ENCODE measurements at regions not wholly inside any gene's neighbourhood (a gene's known extent, or its start where the extent isn't known, plus 50 kb on each side); places are given as distances from the start of the nearest gene placed in this dataset.
"Not testable (repeated sequence)": the region's sequence is repeated elsewhere in the genome, so short reads cannot be mapped to it uniquely, and the experiment has no call there.

DNA sequence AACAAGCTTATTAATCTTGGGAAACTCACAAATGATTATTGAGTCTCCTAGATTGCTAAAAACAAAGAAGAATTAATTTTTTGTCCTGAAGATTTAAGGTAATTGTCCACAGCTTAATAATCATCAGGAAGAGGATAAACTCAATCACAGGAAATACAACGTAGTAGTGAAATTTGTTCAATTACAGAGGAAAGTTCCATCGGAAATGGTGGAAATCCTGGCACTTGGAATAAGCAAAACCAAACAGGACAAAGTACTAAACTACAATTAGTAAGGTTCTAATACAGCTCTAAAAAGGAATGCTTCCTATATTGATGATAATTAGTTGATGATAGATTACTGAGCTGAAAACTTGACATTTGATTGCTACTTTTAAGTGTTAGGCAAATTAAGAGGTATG lies 485.4 kb downstream of the USP25 start:
- Histone ChIP-seq H3K9me3 (no peaks in the 10 kb centered on the region), H3K4me3 (no peak overlapping the region), H3K27me3 (no peaks in the 10 kb centered on the region), H3K27ac (no peak overlapping the region), H3K36me3 (no peaks in the 10 kb centered on the region), H3K4me1 (peaks cover 18% of the 10 kb centered on the region)
- TF ChIP-seq EP300 (IDR thresholded peaks at IDR 0.05) = no peak
- no peak for TF ChIP-seq POLR2AphosphoS5 (IDR thresholded peaks at IDR 0.05)
- TF ChIP-seq POLR2A (IDR thresholded peaks at IDR 0.05) = no peak
- no peak for TF ChIP-seq CTCF (IDR thresholded peaks at IDR 0.05)
- 89% methylated on average over 2 of the region's 2 CpGs for WGBS
- no peak for DNase-seq (ENCODE audit: low spot score in 2 of 2)

DNA sequence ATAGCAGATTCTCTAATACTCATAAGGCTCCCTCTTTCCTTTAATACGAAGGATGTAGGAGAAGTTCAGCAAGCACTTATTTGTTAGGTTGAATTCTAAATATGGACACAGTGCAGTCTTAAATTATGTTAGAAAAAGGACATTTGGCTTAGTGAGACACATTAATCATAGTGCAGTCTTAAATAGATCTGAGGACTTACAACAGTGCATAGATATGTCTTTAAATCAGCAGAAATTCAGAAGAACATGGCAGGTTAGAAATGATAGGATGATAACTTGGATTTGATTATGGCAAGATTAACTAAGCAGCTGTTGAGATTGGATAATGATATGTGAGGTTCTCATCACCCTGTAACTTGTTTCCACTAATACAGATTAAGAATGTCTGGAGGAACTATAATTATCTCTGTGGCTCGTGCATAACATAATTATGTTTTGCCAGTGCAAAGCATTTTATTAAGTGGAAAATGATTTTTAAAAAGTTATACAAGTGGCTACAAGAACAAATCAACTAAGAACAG lies 485.9 kb downstream of the USP25 start:
- no peaks in the 10 kb centered on the region for H3K9me3 ChIP-seq
- no peak for DNase-seq (ENCODE audit: low spot score in 2 of 2)
- no peaks in the 10 kb centered on the region for H3K27me3 ChIP-seq
- no peaks in the 10 kb centered on the region for H3K36me3 ChIP-seq
- no peak overlapping the region for H3K27ac ChIP-seq
- 30% methylated on average over 2 of the region's 2 CpGs for WGBS
- no peak overlapping the region for H3K4me3 ChIP-seq
- TF ChIP-seq CTCF (IDR thresholded peaks at IDR 0.05) (no peak), POLR2A (IDR thresholded peaks at IDR 0.05) (no peak), EP300 (IDR thresholded peaks at IDR 0.05) (no peak), POLR2AphosphoS5 (IDR thresholded peaks at IDR 0.05) (no peak)
- peaks cover 18% of the 10 kb centered on the region for H3K4me1 ChIP-seq

DNA sequence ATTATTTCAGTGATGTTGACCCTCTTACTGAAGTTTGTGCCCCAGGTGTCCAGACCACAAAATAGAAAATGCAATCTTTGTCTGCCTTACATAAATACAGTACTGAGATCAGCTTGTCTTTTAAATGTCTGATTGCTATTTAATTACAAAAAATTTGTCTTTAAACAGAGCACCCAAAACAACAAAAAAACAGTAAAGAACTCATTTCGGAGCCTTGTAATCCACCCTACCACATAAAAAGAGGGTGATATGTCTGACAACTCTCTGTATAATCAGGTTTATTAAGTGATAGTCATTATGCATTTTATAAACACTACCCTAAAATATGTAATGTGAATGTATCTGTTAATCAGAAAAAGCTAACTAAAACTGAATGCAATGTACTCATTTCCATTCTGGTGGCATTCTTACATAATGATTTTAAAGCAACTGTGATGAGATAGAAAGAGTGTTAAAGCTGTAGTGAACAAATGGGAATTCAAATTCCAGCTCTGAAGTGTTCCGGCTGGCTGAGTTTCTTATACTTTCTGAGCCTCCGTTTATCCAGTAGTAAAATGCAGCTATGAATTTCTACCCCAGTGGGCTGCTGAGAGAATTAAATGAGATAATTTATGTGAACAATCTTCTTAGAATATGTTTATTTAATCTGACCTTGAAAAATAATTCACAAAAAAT lies 486.6 kb downstream of the USP25 start:
- Histone ChIP-seq H3K4me1 (peaks cover 15% of the 10 kb centered on the region), H3K27ac (no peak overlapping the region), H3K36me3 (no peaks in the 10 kb centered on the region), H3K27me3 (no peaks in the 10 kb centered on the region), H3K4me3 (no peak overlapping the region), H3K9me3 (no peaks in the 10 kb centered on the region)
- WGBS = 72% methylated on average over 3 of the region's 3 CpGs
- DNase-seq (ENCODE audit: low spot score in 2 of 2) = no peak
- TF ChIP-seq CTCF (IDR thresholded peaks at IDR 0.05) (no peak), POLR2A (IDR thresholded peaks at IDR 0.05) (no peak), POLR2AphosphoS5 (IDR thresholded peaks at IDR 0.05) (no peak), EP300 (IDR thresholded peaks at IDR 0.05) (no peak)

DNA sequence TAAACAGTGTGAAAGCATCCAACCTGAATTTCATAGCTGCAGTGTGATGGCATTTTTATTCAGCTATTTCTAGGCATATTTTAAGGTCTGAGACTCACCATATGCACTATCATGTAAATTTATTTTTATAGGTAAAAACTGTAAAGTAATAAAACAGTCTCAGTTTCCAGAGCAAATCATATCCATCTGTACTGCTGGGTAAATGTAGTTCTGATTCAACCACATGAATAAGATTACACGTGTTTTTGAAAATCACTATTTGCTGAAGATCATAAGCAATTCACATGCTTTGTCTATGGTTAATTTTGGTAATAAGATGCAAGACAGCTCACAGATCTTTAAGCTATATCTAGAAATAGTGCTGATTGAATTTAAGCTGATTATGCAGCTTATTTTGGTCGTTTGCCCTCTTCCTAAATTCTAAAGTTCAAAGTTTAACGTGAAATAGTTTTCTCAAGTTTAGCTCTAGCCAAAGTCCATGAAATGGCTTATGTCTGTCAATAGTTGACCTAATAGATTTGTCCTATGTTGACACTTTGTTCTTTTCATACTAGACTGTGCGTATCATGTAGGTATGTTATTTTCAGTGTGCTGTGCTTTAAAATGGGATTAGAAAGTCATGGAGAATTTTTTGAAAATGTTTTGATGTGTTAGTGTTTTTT lies 489.0 kb downstream of the USP25 start:
- H3K4me1 ChIP-seq = peaks cover 3% of the 10 kb centered on the region
- WGBS = 91% methylated on average over 4 of the region's 4 CpGs
- TF ChIP-seq POLR2AphosphoS5 (IDR thresholded peaks at IDR 0.05) (no peak), EP300 (IDR thresholded peaks at IDR 0.05) (no peak), POLR2A (IDR thresholded peaks at IDR 0.05) (no peak), CTCF (IDR thresholded peaks at IDR 0.05) (no peak)
- H3K27me3 ChIP-seq = no peaks in the 10 kb centered on the region
- DNase-seq (ENCODE audit: low spot score in 2 of 2) = no peak
- no peak overlapping the region for H3K27ac ChIP-seq
- H3K4me3 ChIP-seq = no peak overlapping the region
- H3K9me3 ChIP-seq = no peaks in the 10 kb centered on the region
- no peaks in the 10 kb centered on the region for H3K36me3 ChIP-seq

GRCh38 chr21:16224756-16225155 lies 495.0 kb downstream of the USP25 start:
- not testable (repeated sequence) for H3K27ac ChIP-seq; H3K27me3 ChIP-seq; DNase-seq (ENCODE audit: low spot score in 2 of 2); H3K4me1 ChIP-seq; H3K4me3 ChIP-seq; H3K36me3 ChIP-seq; H3K9me3 ChIP-seq
- WGBS = 74% methylated on average over 3 of the region's 3 CpGs

All from suprapubic skin (tissue), 4 donors.